ENCODE measurements at regions not wholly inside any gene's neighbourhood (a gene's known extent, or its start where the extent isn't known, plus 50 kb on each side); places are given as distances from the start of the nearest gene placed in this dataset.

DNA sequence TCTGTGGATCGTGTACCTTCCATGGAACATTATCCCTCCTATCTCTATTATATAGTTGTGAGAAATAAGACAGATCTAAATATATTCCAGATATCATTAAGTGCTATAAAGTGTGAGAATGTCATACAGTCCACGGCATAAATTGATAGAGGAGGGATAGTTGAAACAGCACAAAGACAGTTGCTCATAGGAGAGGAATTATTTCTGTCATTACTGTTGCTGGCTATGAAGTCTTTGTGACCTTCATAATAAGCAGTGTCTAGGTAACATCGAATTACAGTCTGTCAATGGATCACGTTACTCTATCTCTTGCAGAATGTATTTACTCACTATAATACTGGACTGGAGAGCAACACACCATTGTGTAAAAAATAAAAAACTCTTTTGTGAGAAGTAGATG, 671.5 kb upstream of the PCDH20 start:
- Histone ChIP-seq H3K4me1 (no peaks in the 10 kb centered on the region), H3K27me3 (no peaks in the 10 kb centered on the region), H3K27ac (no peak overlapping the region), H3K4me3 (no peak overlapping the region), H3K36me3 (no peaks in the 10 kb centered on the region), H3K9me3 (no peaks in the 10 kb centered on the region)
- intact Hi-C loops (cut with DNase I; ENCODE audit: low total_unique reads) (no loop called here), in situ Hi-C loops (cut with MboI; ENCODE audit: low sequenced_read_pairs in 4 of 4) (no loop called here)
- DNase-seq: no peak
- TF ChIP-seq POLR2A (IDR thresholded peaks at IDR 0.05): no peak
- TF ChIP-seq, protein P1, sequence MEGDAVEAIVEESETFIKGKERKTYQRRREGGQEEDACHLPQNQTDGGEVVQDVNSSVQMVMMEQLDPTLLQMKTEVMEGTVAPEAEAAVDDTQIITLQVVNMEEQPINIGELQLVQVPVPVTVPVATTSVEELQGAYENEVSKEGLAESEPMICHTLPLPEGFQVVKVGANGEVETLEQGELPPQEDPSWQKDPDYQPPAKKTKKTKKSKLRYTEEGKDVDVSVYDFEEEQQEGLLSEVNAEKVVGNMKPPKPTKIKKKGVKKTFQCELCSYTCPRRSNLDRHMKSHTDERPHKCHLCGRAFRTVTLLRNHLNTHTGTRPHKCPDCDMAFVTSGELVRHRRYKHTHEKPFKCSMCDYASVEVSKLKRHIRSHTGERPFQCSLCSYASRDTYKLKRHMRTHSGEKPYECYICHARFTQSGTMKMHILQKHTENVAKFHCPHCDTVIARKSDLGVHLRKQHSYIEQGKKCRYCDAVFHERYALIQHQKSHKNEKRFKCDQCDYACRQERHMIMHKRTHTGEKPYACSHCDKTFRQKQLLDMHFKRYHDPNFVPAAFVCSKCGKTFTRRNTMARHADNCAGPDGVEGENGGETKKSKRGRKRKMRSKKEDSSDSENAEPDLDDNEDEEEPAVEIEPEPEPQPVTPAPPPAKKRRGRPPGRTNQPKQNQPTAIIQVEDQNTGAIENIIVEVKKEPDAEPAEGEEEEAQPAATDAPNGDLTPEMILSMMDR (IDR thresholded peaks at IDR 0.05 in 4 of 5, conservative IDR thresholded peaks at IDR 0.05 in 1 of 5): no peak
- no peak for ATAC-seq

GRCh38 chr13:62085337-62086229, 669.9 kb upstream of the PCDH20 start:
- Histone ChIP-seq H3K36me3 (no peaks in the 10 kb centered on the region), H3K4me1 (no peaks in the 10 kb centered on the region), H3K9me3 (no peaks in the 10 kb centered on the region), H3K27ac (no peak overlapping the region), H3K4me3 (no peak overlapping the region), H3K27me3 (no peaks in the 10 kb centered on the region)
- intact Hi-C loops (cut with DNase I; ENCODE audit: low total_unique reads) (no loop called here), in situ Hi-C loops (cut with MboI; ENCODE audit: low sequenced_read_pairs in 4 of 4) (no loop called here)
- DNase-seq (no peak), ATAC-seq (no peak)
- no peak for TF ChIP-seq POLR2A (IDR thresholded peaks at IDR 0.05)
- TF ChIP-seq, protein P1 (IDR thresholded peaks at IDR 0.05 in 4 of 5, conservative IDR thresholded peaks at IDR 0.05 in 1 of 5): no peak

- intact Hi-C loops (cut with DNase I; ENCODE audit: low total_unique reads) (no loop called here), in situ Hi-C loops (cut with MboI; ENCODE audit: low sequenced_read_pairs in 4 of 4) (no loop called here)
- TF ChIP-seq POLR2A (IDR thresholded peaks at IDR 0.05): no peak
- TF ChIP-seq, protein P1 (IDR thresholded peaks at IDR 0.05 in 4 of 5, conservative IDR thresholded peaks at IDR 0.05 in 1 of 5): no peak
- ATAC-seq (no peak), DNase-seq (no peak)
- Histone ChIP-seq H3K9me3 (no peaks in the 10 kb centered on the region), H3K27ac (no peak overlapping the region), H3K27me3 (no peaks in the 10 kb centered on the region), H3K4me3 (no peak overlapping the region), H3K36me3 (no peaks in the 10 kb centered on the region), H3K4me1 (no peaks in the 10 kb centered on the region)
Measured at GRCh38 chr13:62084728-62085127, 669.1 kb upstream of the PCDH20 start.

DNA sequence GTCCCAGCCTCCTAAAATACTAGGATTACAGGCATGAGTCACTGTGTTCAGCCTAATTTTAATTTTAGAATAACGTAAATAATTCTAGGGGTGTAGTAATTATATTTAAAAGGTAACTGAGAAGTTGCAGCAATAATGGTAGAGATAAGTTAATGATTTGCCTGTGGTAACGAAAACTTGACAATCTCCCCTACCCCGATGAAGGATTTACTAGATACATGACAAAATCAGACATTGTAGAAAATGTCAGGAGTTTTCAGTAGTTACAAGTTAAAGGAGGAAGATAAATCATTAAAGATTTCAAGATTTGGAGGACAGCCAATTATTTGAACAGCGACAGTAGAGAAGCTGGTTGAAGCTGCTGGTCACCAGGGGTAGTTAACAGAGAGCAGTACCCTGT, 652.2 kb upstream of the PCDH20 start:
- TF ChIP-seq POLR2A (IDR thresholded peaks at IDR 0.05): no peak
- TF ChIP-seq, protein P1 (IDR thresholded peaks at IDR 0.05 in 4 of 5, conservative IDR thresholded peaks at IDR 0.05 in 1 of 5): no peak
- H3K4me3 ChIP-seq: no peak overlapping the region
- DNase-seq (no peak), ATAC-seq (no peak)
- H3K27me3 ChIP-seq: no peaks in the 10 kb centered on the region
- H3K36me3 ChIP-seq: no peaks in the 10 kb centered on the region
- no peak overlapping the region for H3K27ac ChIP-seq
- in situ Hi-C loops (cut with MboI; ENCODE audit: low sequenced_read_pairs in 4 of 4) (no loop called here), intact Hi-C loops (cut with DNase I; ENCODE audit: low total_unique reads) (no loop called here)
- no peaks in the 10 kb centered on the region for H3K9me3 ChIP-seq
- H3K4me1 ChIP-seq: no peaks in the 10 kb centered on the region

All from gastrocnemius medialis (tissue), 4 donors.